Lower leg skin (tissue), 3 donors: ENCODE measurements at regions not wholly inside any gene's neighbourhood (a gene's known extent, or its start where the extent isn't known, plus 50 kb on each side); places are given as distances from the start of the nearest gene placed in this dataset.

ENCODE experiments used
- POLR2A ChIP-seq, 2 donors: fragments of 450-650 bp; IDR thresholded peaks; one replicate each; pipeline ENCODE4 v1.6.1; 2016 to 2017; ENCODE audit warnings: antibody characterized with exemption in 2 of 2, mild to moderate bottlenecking in 1 of 2, moderate library complexity in 1 of 2
- TF ChIP-seq, protein P1 (sequence below), 3 donors: fragments of 450-650 bp; IDR thresholded peaks; one replicate each; pipeline ENCODE4 v1.5.1; 2016; ENCODE audit warnings: antibody characterized with exemption in 3 of 3, mild to moderate bottlenecking in 3 of 3, moderate library complexity in 2 of 3

DNA sequence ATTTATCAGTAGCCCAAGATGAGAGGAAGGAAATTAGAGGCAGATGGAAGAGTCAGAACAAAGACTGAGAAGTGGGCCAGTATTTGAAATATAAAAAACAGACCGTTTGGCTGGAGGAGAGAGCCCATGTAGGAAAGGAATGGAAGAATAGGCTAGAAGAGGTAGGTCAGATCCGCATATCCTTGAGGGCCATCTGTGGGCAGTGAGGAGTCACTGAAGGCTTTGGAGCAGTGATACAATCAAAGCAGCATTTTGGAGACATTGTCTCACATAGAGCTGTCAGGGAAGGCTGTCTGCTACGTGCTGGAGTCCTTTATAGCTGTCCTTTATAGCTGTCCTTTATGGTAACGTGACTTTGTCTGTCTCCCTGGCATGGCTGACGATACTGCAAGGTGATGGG, 92.0 kb upstream of the VEPH1 start:
- TF ChIP-seq, protein P1, sequence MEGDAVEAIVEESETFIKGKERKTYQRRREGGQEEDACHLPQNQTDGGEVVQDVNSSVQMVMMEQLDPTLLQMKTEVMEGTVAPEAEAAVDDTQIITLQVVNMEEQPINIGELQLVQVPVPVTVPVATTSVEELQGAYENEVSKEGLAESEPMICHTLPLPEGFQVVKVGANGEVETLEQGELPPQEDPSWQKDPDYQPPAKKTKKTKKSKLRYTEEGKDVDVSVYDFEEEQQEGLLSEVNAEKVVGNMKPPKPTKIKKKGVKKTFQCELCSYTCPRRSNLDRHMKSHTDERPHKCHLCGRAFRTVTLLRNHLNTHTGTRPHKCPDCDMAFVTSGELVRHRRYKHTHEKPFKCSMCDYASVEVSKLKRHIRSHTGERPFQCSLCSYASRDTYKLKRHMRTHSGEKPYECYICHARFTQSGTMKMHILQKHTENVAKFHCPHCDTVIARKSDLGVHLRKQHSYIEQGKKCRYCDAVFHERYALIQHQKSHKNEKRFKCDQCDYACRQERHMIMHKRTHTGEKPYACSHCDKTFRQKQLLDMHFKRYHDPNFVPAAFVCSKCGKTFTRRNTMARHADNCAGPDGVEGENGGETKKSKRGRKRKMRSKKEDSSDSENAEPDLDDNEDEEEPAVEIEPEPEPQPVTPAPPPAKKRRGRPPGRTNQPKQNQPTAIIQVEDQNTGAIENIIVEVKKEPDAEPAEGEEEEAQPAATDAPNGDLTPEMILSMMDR (IDR thresholded peaks at IDR 0.05) = no peak
- TF ChIP-seq POLR2A (IDR thresholded peaks at IDR 0.05) = no peak
